GM18868 (cell line): ENCODE measurements at regions not wholly inside any gene's neighbourhood (a gene's known extent, or its start where the extent isn't known, plus 50 kb on each side); places are given as distances from the start of the nearest gene placed in this dataset.
"Not testable (repeated sequence)": the region's sequence is repeated elsewhere in the genome, so short reads cannot be mapped to it uniquely, and the experiment has no call there.

Experiments
- ATAC-seq: cut with Tn5 transposase; IDR thresholded peaks from one replicate; pipeline ENCODE4 v1.9.1; 2021; ENCODE audit warnings: mild to moderate bottlenecking, moderate library complexity; ENCODE audit not compliant: unreplicated experiment

DNA sequence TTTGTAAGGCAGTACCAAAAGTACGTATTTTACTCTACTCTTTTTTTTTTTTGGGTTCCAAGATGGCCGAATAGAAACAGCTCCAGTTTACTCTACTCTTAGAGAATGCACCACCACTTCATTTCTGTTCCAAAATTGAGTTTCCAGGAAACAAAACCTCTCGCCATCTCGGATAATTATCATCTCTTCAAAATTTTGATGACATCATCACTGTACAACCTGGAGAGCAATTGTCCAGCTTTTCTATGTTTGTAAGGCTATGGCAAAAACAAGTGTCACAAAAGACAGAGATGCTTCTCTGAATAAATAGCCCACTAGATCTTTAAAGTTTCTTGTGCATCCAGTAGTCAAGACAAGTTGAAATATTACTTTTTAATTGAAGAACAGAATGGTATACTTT, 1631.9 kb upstream of the CDH6 start:
- no peak for ATAC-seq

DNA sequence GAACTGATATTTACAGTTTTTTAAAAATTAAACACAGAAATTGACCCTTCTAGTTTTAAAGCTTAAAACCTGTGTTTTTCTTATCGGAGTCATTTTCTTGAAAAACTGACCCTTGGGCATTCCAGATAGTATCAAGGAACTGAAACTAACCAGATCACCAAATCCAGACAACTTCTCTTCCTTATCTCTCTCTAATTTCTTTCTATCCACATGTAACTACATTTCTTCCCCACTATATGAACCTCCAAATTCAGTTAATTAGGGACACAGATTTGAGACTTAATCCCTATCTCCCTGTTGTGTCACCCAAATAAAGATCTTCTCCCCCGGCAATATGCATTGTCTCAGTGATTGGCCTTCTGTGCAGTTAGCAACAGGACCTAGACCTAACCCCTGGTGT, 1643.0 kb upstream of the CDH6 start:
- ATAC-seq, result no peak

DNA sequence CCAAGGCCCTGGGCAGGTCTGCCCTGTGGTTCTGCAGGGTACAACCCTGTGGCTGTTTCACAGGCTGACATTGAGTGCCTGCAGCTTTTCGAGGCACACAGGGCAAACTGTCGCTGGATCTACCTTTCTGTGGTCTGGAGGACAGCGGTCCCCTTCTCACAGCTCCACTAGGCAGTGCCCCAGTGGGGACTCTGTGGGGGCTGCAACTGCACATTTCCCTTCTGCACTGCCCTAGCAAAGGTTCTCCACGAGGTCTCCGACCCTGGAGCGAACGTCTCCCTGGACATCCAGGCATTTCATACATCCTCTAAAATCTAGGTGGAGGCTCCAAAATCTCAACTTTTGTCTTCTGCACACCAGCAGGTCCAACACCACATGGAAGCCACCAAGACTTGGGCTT, 1645.2 kb upstream of the CDH6 start:
- no peak for ATAC-seq

DNA sequence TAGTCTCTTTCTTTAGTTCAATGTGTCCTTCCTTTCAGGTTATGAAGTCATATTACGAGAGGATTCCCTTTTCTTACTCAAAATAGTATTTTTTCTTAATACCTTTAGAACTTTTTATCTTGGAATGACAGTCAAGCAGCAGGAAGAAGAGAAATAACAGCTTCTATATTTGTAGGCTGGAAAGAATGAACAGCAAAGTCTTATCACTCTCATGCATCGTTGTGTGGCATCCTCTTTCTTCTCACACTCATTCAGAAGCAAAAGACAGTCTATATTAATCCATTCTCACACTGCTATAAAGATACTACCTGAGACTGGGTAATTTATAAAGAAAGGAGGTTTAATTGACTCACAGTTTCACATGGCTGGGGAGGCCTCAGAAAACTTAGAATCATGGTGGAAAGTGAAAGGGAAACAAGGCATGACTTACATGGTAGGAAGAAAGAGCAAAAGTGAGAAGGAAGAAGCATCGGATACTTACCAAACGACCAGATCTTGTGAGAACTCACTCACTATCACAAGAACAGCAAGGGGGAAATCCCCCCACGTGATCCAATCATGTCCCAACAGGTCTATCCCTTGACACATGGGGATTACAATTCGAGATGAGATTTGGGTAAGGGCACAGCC, 1646.1 kb upstream of the CDH6 start:
- ATAC-seq, result no peak

DNA sequence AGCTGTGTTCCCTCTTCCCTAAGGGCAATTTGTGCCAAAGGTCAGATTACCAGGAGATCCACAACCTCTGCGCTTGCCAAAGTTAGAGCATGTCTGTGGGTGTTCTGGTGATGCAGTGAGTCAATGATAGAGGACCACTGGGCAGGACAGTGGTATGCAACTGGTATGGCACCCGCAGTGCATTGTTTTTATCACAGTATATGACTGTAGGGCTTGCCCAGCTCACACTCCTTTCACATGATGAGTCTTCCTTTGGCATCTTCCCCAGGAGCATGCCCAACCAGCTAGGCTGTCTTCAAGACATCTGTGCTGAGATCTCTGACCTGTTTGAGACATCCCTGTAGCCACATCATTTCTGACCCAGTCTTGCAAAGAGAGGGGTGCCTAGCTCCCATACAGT, 1650.0 kb upstream of the CDH6 start:
- no peak for ATAC-seq

DNA sequence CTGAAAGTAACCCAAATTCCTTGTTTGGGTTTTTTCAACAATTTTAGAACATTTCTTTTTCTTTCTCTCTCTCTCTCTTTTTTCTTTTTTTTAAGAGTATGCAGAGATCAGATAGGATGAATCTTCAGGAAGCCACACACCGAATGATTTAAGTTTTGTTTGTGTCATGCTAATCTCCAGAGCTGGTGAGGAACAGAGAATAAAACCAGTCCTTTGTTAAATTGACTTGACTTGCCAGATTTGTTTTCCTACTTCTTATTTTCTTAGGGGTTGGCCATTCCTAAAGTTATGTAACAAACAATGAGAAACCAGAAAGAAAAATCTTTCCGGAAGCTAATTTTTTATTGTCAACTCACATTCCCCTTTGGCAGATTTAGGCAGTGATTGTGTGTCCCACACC, 1669.3 kb upstream of the CDH6 start:
- ATAC-seq, result no peak

DNA sequence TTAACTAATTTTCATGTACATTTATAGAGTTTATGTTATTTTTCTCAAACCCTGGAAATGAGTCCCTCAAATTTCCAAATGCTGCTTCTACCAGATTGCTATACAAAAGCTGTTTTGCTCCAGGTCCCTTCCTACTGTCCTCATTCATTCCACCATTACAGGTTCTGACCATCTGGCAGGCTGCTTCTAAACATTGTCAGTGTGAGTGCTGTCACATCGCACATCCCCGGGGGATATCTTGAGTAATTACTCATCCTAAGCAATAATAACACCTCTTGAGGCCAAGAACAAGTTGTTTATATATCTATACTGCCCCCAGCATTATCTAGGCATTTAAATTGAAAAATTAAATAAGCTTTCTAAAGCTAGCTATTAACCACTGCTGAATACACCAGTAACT, 1675.3 kb upstream of the CDH6 start:
- no peak for ATAC-seq

DNA sequence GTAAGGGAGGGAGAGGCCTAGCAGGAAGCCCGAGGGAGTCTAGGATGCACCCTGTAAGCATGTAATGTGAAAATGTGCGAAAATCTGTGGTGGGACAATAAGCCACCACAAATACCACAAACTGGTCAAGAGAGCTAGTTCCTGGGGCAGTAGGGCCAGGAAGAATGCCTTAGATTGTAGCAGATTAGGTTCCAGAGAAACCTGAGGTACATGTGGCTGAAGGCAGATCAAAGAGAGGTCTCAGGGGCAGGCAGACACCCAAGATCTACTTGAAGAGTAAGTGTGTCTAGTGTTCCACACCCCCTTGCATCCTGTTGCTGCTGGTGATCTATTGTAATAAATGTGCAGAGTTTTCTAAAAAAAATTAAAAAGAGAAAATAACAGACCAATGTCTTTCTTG, 1677.3 kb upstream of the CDH6 start:
- ATAC-seq, result no peak

DNA sequence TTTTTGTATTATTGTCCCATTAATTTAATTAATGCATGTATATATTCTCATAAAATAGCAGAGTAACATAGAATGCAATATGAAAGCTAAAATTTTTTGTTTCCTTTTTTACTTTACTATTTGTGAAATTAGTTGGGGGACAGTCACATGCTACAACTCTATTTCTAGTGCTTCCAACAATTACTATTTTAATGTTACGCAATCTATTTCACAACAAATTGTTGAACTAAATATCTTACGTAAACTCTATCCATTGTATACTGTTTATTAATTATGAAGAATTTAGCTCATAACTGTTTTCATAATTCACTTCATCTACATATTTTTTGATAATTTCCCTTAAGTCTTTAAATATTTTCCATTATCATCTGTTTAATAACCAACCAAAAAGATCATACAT, 1685.4 kb upstream of the CDH6 start:
- ATAC-seq, result no peak

DNA sequence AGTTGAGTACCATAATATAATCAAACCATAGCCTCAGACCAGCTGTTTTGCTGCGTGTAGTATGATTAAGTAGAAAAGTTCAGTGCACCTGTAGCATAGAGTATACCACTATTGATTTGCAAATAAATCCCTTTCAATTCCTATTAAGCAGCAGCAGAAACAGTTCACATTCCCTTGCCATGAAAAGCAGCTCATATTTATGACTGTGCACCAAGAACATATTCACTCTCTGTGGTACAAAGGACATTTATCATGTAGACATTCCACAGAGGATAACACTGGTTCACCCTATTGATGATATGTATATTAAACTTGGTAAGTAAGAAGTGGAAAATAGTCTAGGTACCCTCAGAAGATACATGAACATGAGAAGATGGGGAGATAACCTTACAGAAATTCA, 1689.1 kb upstream of the CDH6 start:
- ATAC-seq, result no peak

DNA sequence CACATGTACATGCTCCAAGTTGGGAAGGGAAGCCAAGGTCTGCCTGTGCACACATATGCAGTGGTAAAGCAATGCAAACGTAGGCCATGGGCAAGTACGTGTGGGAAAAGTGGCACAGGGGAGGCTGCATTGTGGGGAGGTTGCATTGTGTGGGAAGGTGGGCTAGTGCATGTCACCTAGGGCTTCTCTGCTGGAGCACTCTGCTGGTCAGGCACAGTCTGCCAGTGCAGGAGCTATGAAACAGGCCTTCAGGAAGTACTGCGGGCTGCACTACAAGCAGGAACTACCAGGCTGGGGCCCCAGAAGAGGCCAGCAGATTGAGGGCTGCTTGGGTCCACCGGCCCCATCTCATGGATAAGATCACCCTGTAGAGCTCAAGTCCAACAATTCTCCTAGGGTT, 1694.6 kb upstream of the CDH6 start:
- ATAC-seq, result no peak

DNA sequence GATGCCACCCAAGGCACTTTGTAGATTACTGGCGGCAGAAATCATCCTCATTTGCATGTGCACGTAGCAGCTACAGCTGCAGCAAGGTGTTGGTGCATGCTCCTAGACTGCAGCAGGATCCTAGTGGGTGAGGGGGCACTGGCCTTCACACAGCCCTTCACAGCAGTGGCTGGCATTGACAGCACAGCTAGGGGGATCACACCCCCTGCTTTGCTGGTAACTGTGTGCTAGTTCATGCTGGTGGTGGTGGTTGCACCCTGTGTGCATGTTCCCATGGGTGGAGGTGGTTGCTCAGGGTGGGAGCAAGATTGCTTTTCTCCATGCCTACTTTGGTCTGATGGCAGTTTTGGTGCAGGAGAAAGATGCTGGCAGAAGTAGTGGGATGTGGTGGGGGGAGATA, 1695.1 kb upstream of the CDH6 start:
- ATAC-seq, result no peak

DNA sequence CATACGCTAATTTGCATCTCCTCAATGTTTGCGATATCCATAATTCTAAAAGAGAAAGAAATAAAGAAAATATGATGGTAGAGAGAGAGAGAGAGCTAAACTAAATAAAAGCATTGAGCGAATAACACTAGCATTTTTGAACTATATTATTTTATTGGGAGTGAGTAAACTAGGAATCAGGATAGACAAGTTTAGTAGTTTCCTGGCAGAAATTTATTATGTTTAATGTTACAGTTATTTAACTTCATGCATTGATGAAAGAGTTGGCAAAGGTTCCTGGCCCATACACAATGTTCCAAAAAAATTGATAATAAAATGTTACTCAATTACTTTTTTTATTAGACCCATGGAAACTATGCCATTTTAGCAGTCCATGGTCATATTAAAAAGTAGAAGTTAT, 1708.2 kb upstream of the CDH6 start:
- no peak for ATAC-seq

DNA sequence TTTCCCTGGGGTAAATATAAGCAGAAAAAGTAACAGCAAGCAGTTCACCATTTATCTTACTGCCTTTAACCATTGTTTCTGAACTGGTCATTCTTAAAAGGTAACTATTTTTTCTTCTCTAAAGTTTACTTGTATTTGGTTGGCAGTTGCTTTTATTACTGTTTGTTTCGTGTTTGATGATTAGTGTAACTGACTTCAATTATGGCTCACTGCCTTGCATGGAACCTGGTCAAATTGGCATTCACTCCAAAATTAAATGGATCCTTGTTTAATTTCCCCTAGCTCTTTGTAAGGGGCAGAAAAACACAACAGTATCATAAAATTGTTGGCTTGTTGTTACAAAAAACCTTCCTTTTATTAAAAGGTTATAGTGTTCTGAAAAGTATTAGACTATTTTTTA, 1723.9 kb upstream of the CDH6 start:
- no peak for ATAC-seq

DNA sequence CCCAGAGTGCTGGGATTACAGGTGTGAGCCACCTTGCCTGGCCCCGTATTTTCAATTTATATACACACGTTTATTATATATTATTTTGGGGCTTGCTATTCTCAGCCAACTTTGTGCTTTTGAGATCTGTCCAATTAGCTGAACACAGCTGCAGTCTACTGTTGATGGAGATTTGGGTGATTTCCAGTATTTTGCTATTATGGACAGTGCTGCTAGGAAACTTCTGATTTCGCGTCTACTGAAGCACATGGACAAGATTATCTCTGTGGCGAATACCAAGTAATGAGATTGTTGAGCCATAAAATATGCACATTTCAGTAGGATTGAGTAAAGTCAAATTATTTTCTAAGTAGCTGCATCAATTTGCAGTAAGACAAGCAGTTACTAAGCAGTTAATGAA, 1731.2 kb upstream of the CDH6 start:
- ATAC-seq, result no peak

DNA sequence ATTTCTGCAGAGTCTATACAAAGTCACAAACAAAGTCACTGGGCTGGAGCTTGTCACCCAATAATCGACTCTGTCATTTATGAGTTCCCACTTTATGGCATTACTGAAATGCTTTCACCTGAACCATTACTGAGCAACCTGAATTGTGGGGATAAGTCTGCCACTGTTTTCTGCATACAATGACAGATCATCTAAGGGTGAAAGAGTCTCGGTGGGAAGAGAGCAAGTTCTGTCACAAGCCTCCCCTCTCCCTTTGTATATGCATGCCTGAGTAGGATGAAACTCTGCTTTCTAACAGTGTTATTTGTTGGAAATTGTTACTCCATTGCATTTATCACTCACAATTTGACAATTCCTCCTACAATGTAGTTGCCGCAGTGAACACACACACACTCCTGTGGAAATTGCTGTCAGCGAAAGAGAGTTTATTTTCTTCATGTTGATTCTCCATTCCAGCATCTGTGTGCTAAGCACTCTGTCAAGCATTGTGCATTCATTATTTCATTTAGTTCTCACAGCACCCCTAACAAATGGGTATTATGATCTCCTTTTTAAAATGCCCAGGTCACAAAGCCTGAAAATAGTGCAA, 1732.4 kb upstream of the CDH6 start:
- ATAC-seq, result no peak

DNA sequence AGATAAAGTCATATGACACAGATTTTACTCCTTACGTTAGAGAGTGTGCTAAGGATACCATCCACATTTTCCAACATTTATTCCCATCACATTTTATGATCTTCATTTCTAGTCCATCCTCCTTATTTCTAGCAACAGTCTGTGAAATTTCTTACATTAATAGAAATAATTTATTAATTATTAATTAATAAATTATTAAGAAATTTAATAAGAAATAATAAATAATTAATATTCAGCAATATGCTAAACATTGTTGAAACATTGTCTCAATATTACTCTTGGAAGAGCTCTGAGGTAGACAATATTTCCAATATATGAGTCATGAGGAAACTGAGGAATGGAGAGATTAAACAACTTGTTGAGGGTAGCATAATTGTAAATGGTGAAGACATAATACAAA, 1742.5 kb upstream of the CDH6 start:
- ATAC-seq, result not testable (repeated sequence)

DNA sequence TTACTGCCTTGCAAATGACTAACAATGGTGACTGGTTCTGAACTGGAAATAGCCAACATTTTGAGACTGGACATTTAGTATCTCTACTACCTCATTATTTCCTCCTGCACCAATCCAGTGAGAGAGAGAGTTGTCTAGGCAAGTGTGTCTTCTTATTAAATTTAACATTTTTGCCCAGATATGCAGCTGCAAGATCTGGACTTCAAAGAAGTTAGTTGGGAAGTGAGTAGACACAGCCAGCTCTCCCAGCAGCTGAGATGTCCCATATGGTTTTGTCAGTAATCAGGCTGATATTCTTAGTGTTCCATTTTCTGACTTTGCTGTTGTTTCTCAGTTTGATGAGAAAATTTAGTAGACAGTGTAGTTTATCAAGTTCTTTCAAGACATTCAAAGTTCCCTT, 1778.8 kb upstream of the CDH6 start:
- ATAC-seq, result no peak

DNA sequence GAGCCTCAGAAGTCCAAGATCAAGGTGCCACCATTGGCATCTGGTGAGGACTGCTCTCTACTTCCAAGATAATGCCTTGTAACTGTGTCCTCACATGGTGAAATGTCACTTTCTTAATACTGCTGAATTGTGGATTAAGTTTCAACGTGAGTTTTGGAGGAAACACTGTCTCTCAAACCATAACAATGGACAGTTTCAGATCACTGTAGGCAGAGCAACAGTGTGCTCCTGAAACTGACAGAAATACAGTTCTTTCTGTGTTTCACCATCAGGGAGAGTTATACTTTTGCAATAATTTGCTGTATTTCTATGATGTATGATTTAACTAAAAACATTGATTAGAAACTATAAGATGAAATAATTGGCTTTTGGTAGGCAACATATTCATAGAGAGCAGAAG, 1780.5 kb upstream of the CDH6 start:
- ATAC-seq, result no peak

DNA sequence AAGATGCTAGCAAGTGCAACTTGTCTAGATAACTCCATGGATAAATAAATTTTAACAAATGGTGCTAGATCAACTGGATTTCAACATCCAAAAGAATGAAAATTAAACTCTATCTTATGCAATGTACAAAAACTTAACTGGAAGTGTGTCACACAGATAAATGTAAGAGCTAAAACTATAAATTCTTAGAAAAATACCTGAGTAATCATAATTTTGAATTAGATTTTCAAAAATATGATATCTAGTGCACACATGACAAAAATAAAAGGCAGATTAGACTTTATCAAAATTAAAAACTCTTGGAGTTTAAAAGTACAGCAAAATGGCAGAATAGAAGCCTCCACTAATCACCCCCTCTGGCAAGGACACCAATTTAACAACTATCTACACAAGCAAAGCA, 1791.2 kb upstream of the CDH6 start:
- no peak for ATAC-seq

DNA sequence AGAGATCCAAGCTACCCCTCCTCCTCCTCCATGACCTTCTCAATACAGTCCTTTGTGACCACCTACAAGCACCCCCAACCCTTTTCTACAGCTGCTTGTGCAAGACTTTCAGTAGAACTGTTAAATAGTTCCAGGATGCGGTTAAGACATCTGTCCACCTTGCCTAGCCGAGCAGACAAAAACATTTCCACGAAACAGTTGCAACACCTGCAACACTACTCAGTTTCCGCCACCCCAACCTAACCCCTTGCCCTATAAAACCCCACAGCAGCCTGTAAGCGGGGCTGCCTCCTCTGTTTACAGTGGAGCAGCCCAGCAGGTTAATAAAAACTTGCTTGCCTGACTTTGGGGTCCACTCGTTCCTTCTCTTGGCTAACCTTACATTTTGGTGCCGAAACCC, 1803.5 kb upstream of the CDH6 start:
- ATAC-seq, result no peak

DNA sequence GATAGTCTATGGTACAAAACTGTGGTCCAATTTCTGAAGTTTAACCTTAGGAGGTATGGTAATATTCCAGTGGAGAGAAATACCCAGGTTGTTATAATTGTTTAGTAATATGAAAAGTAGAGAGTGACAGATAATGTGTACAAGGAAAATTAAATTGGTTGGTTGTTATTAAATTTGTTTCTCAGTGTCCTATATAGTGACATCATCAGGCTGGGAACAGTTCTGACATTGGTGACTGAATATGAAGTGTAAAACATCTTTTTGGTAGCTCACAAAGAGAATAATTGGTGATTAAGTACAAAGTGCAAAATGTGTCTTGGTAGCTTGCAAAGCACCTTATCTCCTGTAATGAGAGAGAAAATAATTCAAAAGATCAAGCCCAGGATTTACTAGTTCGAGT, 1806.1 kb upstream of the CDH6 start:
- no peak for ATAC-seq

DNA sequence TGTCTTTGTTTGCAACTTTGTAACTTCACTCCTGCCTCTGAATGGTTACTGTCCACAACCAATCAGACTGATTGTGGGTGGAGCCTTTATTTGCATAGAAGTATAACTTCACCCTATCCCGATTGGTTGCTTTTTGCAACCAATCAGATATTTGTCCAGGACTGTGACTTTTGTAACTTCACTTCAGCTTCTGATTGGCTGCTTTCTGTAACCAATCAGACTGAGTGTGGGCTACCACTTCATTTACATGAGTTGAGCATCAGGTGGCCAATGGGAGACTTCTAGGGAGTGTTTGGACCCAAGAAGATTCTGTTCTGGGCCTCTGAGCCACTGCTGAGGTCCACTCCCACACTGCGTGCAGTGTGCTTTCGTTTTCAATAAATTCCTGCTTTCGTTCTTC, 1810.7 kb upstream of the CDH6 start:
- no peak for ATAC-seq
